Activated CD4-positive, alpha-beta T cell treated with anti-CD3 and anti-CD28 coated beads for 36 hours (primary cell): ENCODE measurements at regions not wholly inside any gene's neighbourhood (a gene's known extent, or its start where the extent isn't known, plus 50 kb on each side); places are given as distances from the start of the nearest gene placed in this dataset.
"Not testable (repeated sequence)": the region's sequence is repeated elsewhere in the genome, so short reads cannot be mapped to it uniquely, and the experiment has no call there.

Source experiments
- ATAC-seq: fragments of 200-7000 bp; cut with Tn5 transposase; one replicate; pipeline ENCODE4 v1.10.0; 2021; ENCODE audit warnings: mild to moderate bottlenecking, moderate library complexity
- CTCF ChIA-PET: fragments of 350-600 bp; sonication (Branson Sonifier 250); formaldehyde crosslinking; loops from one replicate; lab custom pipeline; 2021; ENCODE audit warnings: antibody characterized with exemption; lab: Charles Lee
- POLR2A ChIA-PET: fragments of 350-600 bp; sonication (Branson Sonifier 250); formaldehyde crosslinking; loops from one replicate; lab custom pipeline; 2021; ENCODE audit warnings: antibody characterized with exemption, inconsistent platforms; lab: Charles Lee
- DNase-seq: peaks from one replicate; pipeline ENCODE4 v3.0.0-alpha.2; 2020
- H3K27ac Mint-ChIP-seq: one replicate; pipeline ENCODE4 v1.8.0; 2021; ENCODE audit warnings: mixed read lengths
- H3K27me3 Mint-ChIP-seq: one replicate; pipeline ENCODE4 v1.8.0; 2021; ENCODE audit warnings: mixed read lengths
- H3K36me3 Mint-ChIP-seq: one replicate; pipeline ENCODE4 v1.8.0; 2021; ENCODE audit warnings: low read depth, mixed read lengths
- H3K4me1 Mint-ChIP-seq: one replicate; pipeline ENCODE4 v1.8.0; 2021; ENCODE audit warnings: mixed read lengths
- H3K4me3 Mint-ChIP-seq: one replicate; pipeline ENCODE4 v1.8.0; 2021; ENCODE audit warnings: mild to moderate bottlenecking, moderate library complexity, mixed read lengths
- H3K9me3 Mint-ChIP-seq: one replicate; pipeline ENCODE4 v1.8.0; 2021; ENCODE audit warnings: low read depth, mixed read lengths
- intact Hi-C, 2 experiments: fragments of 100-400 bp; cut with DNase I in 1 of 2; cut with micrococcal nuclease in 1 of 2; formaldehyde crosslinking; loops; one replicate each; pipeline versions ENCODE4 v1.14.2 to v1.15.1; 2022 to 2024; cut with DNase I, micrococcal nuclease

GRCh38 chr3:152153115-152153514 lies 115.6 kb upstream of the MBNL1 start:
- CTCF ChIA-PET = interaction anchor here (0.7 to 1.1 kb wide), 3 partner anchors 27 to 827 kb away, joined by 3 to 5 read pairs (median 3); no protein-coding TSS in a partner anchor
- H3K27ac Mint-ChIP-seq, POLR2A ChIA-PET, H3K9me3 Mint-ChIP-seq, H3K4me3 Mint-ChIP-seq, intact Hi-C loops, DNase-seq, H3K27me3 Mint-ChIP-seq, H3K36me3 Mint-ChIP-seq, ATAC-seq: not testable (repeated sequence)
- peaks cover 22% of the 10 kb centered on the region for H3K4me1 Mint-ChIP-seq

DNA sequence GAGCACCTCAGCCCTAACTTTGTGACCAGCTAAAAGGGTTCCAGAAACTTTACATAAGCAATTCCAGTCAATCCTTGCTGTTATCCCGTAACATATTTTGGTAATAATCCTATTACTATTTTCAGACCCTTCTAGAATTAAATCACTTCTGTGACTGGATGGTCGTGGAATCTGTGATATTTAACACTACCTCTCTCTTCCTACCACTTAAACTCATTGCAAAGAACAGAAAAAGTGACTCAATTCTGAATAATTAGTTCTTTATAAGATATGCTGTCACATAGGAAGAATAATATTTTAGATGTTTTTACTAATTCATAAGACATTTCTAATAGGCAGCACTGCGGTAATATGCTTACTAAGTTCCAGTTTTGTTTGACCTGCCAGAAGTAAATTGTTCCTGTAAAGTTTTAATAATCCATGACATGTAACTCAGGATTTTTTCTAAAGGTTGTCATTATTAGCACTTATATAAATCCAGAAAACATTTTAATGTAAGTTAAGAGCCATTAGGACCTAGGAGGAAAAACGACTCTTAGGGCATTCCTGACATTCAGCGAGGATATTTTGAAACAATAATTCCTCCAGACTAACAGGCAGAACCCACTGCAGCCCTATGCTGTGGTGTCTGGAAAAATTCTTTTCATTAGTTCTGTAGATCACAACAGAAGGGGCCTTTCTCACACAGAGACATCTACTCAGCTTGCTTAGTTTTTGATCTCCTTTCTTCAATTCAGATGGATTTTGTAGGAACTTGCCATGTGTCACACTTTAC lies 113.3 kb upstream of the MBNL1 start:
- ChIA-PET POLR2A (no interaction called here), CTCF (no interaction called here)
- intact Hi-C loops = no loop called here
- ATAC-seq = no peak
- no peak for DNase-seq
- Mint-ChIP-seq H3K4me3 (no peak overlapping the region), H3K9me3 (no peaks in the 10 kb centered on the region), H3K4me1 (peaks cover 16% of the 10 kb centered on the region), H3K27ac (no peak overlapping the region), H3K36me3 (no peaks in the 10 kb centered on the region), H3K27me3 (no peaks in the 10 kb centered on the region)

GRCh38 chr3:152156880-152157279 lies 111.8 kb upstream of the MBNL1 start:
- no peaks in the 10 kb centered on the region for H3K9me3 Mint-ChIP-seq
- no peak overlapping the region for H3K27ac Mint-ChIP-seq
- DNase-seq (no peak), ATAC-seq (no peak)
- intact Hi-C loops = no loop called here
- CTCF ChIA-PET = interaction anchor here (0.5 to 1.6 kb wide), 3 partner anchors 21 to 315 kb away, joined by 3 to 8 read pairs (median 5); no protein-coding TSS in a partner anchor
- H3K4me3 Mint-ChIP-seq = no peak overlapping the region
- peaks cover 7% of the 10 kb centered on the region for H3K4me1 Mint-ChIP-seq
- POLR2A ChIA-PET = no interaction called here
- no peaks in the 10 kb centered on the region for H3K36me3 Mint-ChIP-seq
- H3K27me3 Mint-ChIP-seq = peaks cover 1% of the 10 kb centered on the region

GRCh38 chr3:152157337-152157736 lies 111.4 kb upstream of the MBNL1 start:
- ATAC-seq (peak; percentile 51), DNase-seq (no peak)
- POLR2A ChIA-PET = no interaction called here
- CTCF ChIA-PET = interaction anchor here (0.5 to 1.6 kb wide), 3 partner anchors 21 to 315 kb away, joined by 3 to 8 read pairs (median 5); no protein-coding TSS in a partner anchor
- H3K36me3 Mint-ChIP-seq = no peaks in the 10 kb centered on the region
- H3K4me3 Mint-ChIP-seq = no peak overlapping the region
- H3K27me3 Mint-ChIP-seq = peaks cover 1% of the 10 kb centered on the region
- intact Hi-C loops = no loop called here
- peaks cover 7% of the 10 kb centered on the region for H3K4me1 Mint-ChIP-seq
- H3K9me3 Mint-ChIP-seq = no peaks in the 10 kb centered on the region
- H3K27ac Mint-ChIP-seq = no peak overlapping the region

DNA sequence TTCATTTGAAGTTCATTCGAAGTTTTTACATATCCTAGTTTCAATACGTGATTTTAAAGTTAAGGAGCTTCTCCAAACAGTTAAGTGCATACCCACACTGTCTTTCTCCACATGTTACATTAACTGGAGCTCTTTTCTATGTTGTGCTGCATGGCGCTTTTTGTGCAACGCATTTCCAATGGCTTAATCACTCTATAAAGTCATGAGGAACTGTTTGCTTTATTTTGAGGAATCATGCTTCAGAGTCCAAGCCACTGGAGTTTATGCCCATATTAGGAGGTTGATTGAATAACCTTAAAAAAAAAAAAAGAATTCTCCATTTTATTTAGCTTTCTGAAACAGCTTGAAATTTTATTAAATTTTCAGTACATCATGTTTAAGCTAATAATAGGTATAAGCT lies 109.4 kb upstream of the MBNL1 start:
- DNase-seq (no peak), ATAC-seq (no peak)
- POLR2A ChIA-PET = no interaction called here
- H3K9me3 Mint-ChIP-seq = no peaks in the 10 kb centered on the region
- peaks cover 7% of the 10 kb centered on the region for H3K4me1 Mint-ChIP-seq
- H3K27me3 Mint-ChIP-seq = peaks cover 1% of the 10 kb centered on the region
- intact Hi-C loops = no loop called here
- no peaks in the 10 kb centered on the region for H3K36me3 Mint-ChIP-seq
- H3K27ac Mint-ChIP-seq = no peak overlapping the region
- CTCF ChIA-PET = interaction anchor here (0.6 to 1.9 kb wide), 5 partner anchors 19 to 199 kb away, joined by 3 to 7 read pairs (median 3); no protein-coding TSS in a partner anchor
- H3K4me3 Mint-ChIP-seq = no peak overlapping the region

- H3K27me3 Mint-ChIP-seq = peaks cover 1% of the 10 kb centered on the region
- ATAC-seq (no peak), DNase-seq (no peak)
- H3K4me1 Mint-ChIP-seq = peaks cover 7% of the 10 kb centered on the region
- POLR2A ChIA-PET = no interaction called here
- CTCF ChIA-PET = interaction anchor here (0.6 to 1.9 kb wide), 5 partner anchors 12 to 64 kb away, joined by 3 to 7 read pairs (median 3); no protein-coding TSS in a partner anchor
- no peak overlapping the region for H3K4me3 Mint-ChIP-seq
- H3K36me3 Mint-ChIP-seq = peaks cover 2% of the 10 kb centered on the region
- peaks cover 4% of the 10 kb centered on the region for H3K9me3 Mint-ChIP-seq
- H3K27ac Mint-ChIP-seq = no peak overlapping the region
- intact Hi-C loops = no loop called here
Measured at GRCh38 chr3:152160350-152161011, 108.2 kb upstream of the MBNL1 start.

- Mint-ChIP-seq H3K36me3 (peaks cover 3% of the 10 kb centered on the region), H3K4me3 (no peak overlapping the region), H3K27me3 (no peaks in the 10 kb centered on the region), H3K27ac (no peak overlapping the region), H3K9me3 (peaks cover 2% of the 10 kb centered on the region), H3K4me1 (peaks cover 3% of the 10 kb centered on the region)
- POLR2A ChIA-PET = no interaction called here
- CTCF ChIA-PET = interaction anchor here (0.7 to 1.9 kb wide), 3 partner anchors 11 to 300 kb away, joined by 3 to 6 read pairs (median 5); no protein-coding TSS in a partner anchor
- intact Hi-C loops = no loop called here
- no peak for ATAC-seq
- no peak for DNase-seq
Measured at GRCh38 chr3:152172460-152172859, 96.3 kb upstream of the MBNL1 start.

- ATAC-seq (no peak), DNase-seq (no peak)
- Mint-ChIP-seq H3K36me3 (peaks cover 3% of the 10 kb centered on the region), H3K4me1 (peaks cover 15% of the 10 kb centered on the region), H3K27ac (no peak overlapping the region), H3K4me3 (no peak overlapping the region), H3K27me3 (no peaks in the 10 kb centered on the region), H3K9me3 (peaks cover 2% of the 10 kb centered on the region)
- CTCF ChIA-PET = interaction anchor here (1.8 kb wide), 1 partner anchor 10 kb away, joined by 7 read pairs; no protein-coding TSS in a partner anchor
- intact Hi-C loops = no loop called here
- POLR2A ChIA-PET = no interaction called here
Measured at GRCh38 chr3:152173627-152174026, 95.1 kb upstream of the MBNL1 start.

DNA sequence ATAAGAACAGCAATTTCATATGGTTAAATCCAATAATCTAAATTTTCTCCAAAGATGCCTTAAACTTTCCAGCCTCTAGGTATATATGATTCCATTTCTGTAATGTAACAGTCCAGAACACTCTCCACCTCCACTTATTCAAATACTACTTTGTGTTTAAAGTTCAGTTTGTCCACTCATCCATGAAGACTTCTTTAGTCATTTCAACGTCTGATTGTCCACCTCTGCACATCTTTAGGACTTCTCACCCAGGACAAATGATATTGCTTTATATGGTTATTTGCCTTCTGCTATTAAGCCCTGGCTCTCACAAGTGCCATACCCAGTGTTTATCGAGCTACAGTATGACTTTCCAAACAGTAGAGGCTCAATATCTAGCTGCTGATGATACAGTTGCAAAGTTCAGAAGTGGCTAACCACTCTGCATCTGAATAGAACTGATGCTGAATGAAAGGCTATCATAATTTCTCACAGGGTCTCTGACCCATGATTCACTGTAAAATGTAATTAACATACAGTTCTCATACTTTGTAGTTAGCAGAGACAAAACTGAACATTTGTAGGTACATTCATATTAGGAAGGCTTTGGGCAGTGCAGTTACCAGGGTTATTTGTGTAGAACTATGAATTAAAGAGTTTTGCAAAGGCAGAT lies 93.7 kb upstream of the MBNL1 start:
- POLR2A ChIA-PET = no interaction called here
- Mint-ChIP-seq H3K27ac (no peak overlapping the region), H3K36me3 (peaks cover 3% of the 10 kb centered on the region), H3K4me1 (peaks cover 27% of the 10 kb centered on the region), H3K27me3 (no peaks in the 10 kb centered on the region), H3K4me3 (no peak overlapping the region), H3K9me3 (peaks cover 2% of the 10 kb centered on the region)
- CTCF ChIA-PET = interaction anchor here (0.6 to 1.8 kb wide), 3 partner anchors 9 to 43 kb away, joined by 3 to 7 read pairs (median 3); no protein-coding TSS in a partner anchor
- DNase-seq = no peak
- ATAC-seq = no peak
- intact Hi-C loops = no loop called here

GRCh38 chr3:152175528-152175889 lies 93.2 kb upstream of the MBNL1 start:
- intact Hi-C loops = no loop called here
- ATAC-seq (no peak), DNase-seq (no peak)
- Mint-ChIP-seq H3K4me3 (no peak overlapping the region), H3K36me3 (peaks cover 3% of the 10 kb centered on the region), H3K27me3 (no peaks in the 10 kb centered on the region), H3K27ac (no peak overlapping the region), H3K4me1 (peaks cover 29% of the 10 kb centered on the region), H3K9me3 (peaks cover 2% of the 10 kb centered on the region)
- POLR2A ChIA-PET = no interaction called here
- CTCF ChIA-PET = interaction anchor here (0.7 to 1.8 kb wide), 2 partner anchors 8 to 418 kb away, joined by 3 to 7 read pairs; no protein-coding TSS in a partner anchor

- no peak for ATAC-seq
- ChIA-PET POLR2A (no interaction called here), CTCF (interaction anchor here (0.7 kb wide), 1 partner anchor 418 kb away, joined by 3 read pairs; no protein-coding TSS in a partner anchor)
- Mint-ChIP-seq H3K4me1 (peaks cover 33% of the 10 kb centered on the region), H3K4me3 (no peak overlapping the region), H3K9me3 (no peaks in the 10 kb centered on the region), H3K27ac (no peak overlapping the region), H3K36me3 (peaks cover 3% of the 10 kb centered on the region), H3K27me3 (no peaks in the 10 kb centered on the region)
- intact Hi-C loops = loop anchor here in 1 of 2 experiments (2.0 kb wide), 1 partner anchor 103 kb away; no protein-coding TSS in a partner anchor
- no peak for DNase-seq
Measured at GRCh38 chr3:152176241-152176640, 92.5 kb upstream of the MBNL1 start.
